NCI-H69 (cell line): ENCODE measurements at regions not wholly inside any gene's neighbourhood (a gene's known extent, or its start where the extent isn't known, plus 50 kb on each side); places are given as distances from the start of the nearest gene placed in this dataset.
A peak's percentile ranks its signal among the peaks of the same experiment; 100 is the strongest.
"Not testable (repeated sequence)": the region's sequence is repeated elsewhere in the genome, so short reads cannot be mapped to it uniquely, and the experiment has no call there.

Experiments
- DNase-seq: peaks from one replicate; lab custom pipeline; 2025; lab: John Stamatoyannopoulos, UW

DNA sequence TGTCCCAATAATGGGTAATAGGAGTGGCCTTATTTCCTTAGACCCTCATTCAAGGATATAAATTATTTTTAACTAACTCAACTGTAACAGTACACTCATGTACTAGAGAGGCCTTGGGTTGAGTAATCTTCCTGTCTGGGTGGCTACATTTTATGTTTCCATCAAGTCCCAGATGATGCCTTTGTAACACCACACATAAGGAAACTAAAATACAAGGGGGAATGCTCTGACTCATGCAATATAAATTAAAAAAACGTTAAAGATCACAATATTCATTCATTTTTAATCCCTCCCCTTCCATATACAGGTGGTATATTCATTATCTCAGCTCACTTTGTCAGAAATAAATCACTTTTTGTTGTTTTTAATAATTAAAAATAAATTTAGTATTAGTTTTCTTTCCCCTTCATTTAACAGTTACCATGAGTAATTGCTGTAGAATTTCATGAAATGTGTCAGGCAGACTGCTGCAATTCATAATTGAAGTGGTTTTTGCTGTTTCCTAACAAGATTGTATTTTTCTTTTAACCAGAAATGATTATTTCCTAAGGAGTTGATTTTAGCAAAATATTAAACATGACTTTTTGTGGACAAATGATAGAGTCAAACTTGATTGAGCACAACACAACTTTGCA, 1403.6 kb downstream of the SUCLG1 start:
- no peak for DNase-seq

DNA sequence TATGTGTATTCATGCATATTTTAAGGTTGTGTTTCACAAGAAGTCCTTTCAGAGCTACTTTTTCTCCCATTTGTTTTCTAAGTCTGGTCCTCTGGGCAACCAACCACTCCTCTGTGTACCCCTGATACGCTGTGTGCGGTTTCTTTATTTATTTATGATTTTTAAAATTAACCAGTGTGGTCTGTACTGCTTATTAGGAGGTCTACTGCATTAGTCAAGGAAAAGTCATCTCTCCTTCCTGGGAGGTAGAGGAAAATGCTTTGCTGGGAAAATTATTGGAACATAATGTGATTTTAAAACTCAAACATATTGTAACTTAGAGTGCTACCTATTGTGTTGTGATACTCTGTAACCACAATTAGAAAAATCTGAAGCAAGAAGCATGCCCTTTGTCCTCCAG, 1404.3 kb downstream of the SUCLG1 start:
- DNase-seq: no peak

DNA sequence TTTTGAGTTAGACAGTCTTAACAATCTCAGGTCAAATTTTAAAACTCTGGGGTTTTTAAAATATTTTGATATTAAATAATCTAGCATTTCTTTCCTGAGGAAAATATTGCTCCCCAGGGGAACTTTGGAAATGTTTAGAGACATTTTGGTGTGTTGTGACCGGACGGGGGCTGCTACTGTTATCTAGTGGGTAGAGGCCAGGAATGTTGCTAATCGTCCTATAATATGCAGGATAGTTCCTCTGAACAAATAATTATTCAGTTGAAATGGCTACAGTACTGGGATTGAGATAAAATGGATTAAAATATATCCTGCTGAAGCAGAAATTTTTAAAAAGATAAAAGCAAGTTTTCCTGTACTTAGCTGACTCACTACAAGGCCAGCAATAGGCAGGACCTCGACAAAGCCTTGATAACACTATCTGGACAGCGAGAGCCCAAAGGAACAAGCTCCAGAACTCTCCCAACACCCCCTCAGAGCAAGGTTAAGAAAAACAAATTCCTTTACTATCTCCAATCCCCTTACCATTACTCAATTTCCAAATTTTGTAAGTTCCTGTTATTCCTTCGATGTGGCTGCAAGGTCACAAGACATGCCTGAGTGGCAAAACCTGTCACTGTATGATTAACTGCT, 1407.4 kb downstream of the SUCLG1 start:
- DNase-seq: no peak

DNA sequence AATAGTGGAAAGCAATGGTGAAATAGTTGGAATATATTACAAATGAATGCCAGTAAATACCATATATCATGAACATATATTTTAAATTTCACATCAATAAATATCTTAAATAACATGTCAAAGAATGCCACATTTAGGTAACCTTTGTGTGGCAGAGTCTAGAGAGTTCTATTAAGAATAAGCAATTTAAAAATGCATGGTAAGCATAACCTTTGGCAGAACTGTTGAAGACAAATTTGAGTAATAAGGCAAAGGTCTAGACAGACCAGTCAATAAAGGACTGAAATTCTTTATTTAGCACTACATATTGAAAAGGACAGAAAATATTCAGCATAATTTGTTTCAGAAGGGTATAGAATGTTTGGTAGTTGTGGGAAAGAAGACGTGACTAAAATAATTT, 1417.0 kb downstream of the SUCLG1 start:
- no peak for DNase-seq

DNA sequence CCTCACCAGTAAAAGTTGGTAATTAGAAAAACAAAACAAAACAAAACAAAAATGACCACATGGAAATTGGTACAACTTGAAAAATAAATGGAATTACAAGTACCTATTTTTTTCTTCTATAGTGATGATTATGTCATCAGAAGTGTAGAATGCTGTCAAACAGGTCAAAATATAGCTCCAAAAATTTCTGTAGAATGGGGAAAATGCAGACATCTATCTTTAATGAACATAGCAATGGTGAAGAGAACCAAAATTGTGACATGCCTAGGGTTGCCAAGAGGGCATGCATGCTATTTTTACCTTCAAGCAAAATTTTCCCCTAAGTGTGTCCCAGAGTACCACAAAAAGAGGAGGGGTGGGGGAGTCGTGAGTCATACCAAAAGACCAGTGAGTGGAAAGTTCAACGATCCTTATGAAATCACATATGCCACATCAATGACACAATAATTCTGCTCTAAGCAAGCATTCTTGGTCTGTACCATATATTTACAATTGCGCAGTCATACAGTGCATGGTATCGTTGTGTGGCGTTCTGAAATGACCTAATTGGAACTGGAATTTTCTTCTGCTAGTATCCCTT, 1436.4 kb downstream of the SUCLG1 start:
- DNase-seq: no peak

DNA sequence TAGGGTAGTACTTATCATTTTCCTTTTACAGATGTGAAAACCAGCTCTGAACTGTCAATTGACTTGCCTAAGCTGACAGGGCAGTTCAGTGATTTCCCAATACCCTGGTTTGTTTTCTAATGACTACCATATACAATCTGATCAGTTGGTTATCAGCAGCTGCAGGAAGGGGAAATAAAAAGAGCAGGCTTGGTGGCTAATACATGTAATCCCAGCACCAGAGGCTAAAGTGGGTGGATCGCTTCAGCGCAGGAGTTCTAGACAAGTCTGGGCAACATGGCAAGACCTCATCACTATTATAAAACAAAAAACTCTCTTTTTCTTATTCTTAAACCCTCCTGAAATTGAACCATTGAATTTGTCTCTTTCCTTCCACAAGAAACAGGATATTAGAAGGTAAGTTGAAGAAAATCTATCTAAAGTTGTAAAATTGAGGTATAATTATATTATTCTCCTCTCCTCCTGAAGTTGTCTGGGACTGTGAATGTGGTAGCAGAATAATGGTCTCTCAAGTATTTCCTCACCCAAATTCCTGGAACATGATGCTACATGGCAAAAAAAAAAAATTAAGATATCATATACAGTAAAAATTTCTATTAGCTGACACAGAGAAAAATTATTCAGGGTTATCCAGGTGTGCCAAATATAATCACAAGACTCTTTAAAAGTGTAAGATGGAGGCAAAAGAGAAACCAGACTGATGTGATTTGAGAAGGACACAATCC, 1441.6 kb downstream of the SUCLG1 start:
- no peak for DNase-seq

DNA sequence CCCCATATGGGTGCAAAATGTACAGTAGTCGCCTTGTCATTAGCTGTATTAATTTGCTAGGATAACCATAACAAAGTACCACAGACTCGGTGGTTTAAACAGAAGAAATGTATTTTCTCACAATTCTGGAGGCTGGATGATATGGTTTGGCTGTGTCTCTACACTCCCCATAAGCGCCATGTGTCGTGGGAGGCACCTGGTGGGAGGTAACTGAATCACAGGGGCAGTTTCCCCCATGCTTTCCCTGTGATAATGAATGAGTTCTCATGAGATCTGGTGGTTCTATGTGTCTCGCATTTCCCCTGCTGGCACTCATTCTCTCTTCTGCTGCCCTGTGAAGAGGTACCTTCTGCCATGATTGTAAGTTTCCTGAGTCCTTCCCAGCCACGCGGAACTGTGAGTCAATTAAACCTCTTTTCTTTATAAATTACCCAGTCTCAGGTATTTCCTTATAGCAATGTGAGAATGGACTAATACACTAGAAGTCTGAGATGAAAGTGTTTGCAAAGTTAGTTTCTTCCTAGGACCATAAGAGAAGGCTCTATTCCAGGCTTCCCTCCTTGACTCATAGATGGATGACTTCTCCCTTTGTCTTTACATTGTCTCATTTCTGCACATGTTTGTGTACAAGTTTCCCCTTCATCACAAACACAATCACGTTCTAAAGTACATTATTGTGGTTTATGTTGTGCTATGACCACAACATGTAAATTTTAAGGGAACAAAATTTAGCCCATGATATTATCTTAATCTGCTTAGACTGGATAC, 1442.6 kb downstream of the SUCLG1 start:
- DNase-seq: no peak

DNA sequence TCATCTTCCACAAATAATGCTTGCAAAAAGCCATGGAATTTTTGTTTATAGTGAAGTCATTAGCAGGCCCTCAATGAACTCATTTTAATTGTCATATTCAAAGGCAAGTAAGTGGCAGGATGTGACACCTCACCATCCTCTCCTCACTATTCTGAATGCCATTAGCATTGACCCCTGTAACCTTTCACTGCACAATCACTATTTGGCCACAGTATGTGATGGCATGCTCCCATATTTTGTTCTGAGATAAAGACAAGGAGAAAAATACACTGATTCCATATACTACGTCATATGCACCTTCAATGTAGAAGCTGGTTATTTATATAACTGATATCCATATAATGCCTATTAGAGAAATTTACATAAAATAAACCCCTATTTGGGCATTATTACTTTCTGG, 1443.2 kb downstream of the SUCLG1 start:
- DNase-seq: no peak

DNA sequence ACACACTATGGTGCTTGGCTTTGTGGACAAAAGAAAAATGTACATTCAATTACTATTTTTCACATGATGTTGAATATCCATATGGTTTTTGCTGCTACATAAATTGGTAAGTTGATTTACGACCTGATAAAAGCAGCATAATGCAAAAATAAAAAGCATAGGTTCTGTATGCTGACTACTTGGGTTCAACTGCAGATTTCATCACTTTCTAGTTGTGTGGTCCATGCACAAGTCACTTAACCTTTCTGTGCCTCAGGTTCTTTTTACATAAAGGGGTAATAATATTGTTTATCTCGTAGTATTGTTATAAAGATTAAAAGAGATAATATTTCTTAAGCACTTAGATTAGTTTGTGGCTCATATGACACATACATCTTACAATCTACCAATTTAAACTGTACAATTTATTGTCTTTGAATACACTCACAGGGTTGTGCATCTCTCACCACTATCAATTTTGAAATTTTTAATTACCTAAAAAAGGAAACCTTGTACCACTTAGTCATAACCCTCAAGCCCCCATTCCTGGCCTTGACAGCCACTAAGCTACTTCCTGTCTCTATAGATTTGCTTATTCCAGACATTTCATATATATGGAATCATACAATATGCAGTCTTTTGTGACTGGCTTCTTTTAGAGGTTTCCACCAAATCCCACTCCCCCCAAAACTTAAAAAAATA, 1443.9 kb downstream of the SUCLG1 start:
- no peak for DNase-seq

DNA sequence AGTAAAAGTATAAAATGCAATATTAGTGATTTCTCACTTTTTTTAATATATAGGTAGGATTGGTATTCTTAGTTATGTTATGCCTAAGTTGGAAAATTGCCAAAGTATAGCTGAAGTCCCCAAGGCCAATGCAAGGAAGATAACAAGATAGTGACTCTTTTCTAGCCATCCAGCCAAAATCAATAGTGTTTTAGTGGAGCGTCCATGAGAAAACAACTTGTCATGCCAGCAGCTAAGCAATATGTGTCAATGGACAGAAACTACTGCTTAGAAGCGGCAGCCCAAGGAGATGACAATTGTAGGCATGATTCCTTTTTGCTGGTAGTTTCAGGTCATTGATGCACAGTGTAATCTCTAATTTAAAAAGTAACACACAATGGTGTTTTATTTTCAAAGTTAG, 1444.6 kb downstream of the SUCLG1 start:
- DNase-seq: no peak

DNA sequence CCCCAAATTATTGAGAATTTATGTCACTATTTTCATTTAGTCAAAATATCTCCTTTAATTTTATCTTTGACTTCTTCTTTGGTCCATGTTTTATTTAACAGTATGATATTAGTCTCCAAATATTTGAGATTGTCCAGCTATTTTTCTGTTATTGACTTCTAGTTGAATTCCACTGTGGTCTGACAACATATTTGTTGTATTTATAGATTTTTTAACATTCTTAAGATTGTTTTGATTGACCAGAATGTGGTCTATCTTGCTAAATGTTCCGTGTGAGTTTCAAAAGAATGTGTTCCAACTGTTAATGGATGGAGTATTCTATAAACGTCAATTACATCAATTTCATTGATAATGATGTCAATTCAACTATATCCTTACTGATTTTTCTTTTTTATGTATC, 1452.1 kb downstream of the SUCLG1 start:
- DNase-seq: no peak

DNA sequence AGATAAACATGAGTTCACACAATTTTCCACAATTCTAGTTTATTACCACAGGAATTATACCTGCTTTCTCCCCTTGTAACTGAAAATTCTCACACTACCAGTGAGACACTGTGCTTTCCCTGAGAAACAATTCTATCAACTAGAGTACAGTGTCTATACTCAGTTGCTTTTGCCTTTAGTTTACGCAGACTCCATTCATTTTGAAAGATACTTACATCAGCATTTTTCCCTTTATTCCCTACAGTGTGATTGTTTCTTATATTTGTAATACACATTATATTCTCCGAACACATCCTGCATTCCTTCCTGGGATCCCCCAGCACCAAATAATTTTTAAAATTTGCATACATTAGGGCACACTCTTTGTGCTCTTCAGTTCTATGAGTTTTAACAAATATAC, 1455.5 kb downstream of the SUCLG1 start:
- DNase-seq: no peak

DNA sequence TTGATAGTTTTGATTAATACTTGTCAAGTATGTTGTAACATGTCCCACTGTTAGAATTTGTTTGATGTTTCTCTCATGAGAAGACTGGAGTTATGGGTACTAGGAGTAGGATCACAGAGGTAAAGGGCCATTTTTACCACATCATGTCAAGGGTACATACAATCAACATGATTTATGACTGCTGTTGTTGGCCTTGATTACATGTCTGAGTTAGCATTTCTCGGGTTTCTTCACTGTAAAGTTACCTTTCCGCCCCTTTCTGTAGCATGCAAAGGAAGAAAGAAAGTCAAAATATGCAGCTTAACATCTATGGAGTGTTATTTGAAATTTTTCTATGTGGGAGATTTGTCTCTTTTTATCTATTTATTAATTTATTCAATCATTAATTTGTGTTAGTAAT, 1456.4 kb downstream of the SUCLG1 start:
- DNase-seq: peak; percentile 0

DNA sequence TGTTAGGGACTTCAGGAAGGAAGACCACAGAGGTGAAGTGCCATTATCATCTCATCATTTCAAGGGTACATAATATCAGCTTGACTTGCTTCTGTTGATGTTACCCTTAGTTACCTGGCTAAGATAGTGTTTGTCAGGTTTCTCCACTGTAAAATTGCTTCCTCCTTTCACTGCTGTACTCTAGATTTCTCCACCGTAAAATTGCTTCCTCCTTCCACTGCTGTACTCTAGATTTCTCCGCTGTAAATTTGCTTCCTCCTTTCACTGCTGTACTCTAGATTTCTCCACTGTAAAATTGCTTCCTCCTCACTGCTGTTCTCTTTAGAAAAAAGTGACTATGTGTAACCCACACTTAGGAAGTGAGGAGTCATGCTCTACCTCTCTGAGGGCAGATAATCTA, 1460.3 kb downstream of the SUCLG1 start:
- no peak for DNase-seq

DNA sequence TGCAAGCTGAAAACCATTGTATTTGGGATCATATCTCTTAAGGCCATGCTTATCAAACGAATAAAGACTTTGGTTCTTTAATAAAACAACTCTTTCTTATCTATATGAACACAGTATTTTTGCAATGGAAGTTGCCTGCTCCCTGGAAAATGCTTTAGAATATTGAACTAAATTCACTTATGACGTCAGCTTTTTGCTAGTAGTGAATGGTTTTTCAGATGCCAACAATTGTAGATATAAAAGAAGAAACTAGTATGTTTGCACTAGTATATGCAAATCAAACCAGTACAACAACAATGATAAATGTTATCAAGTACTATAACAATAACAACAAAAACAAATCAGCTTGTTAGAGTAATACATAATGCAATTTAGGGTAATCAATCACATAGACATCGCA, 1462.9 kb downstream of the SUCLG1 start:
- DNase-seq: no peak

DNA sequence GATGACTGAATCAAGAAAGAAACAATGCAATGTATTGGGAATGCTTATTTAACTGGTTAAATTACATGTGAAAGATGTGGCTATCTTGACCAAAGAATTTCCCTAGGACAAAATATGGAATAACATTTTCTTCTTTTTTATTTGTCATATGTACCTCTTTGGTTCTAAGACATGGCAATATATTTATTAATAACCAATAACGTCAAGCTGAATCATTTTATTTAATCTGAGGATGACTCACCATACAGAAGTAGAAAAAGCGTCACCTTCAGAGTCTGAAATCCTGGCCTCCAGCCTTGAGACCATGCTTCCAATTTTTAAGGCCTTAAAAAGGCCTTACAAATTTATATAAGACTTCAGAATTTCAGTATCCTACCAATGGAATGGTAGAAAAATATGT, 1464.9 kb downstream of the SUCLG1 start:
- no peak for DNase-seq

DNA sequence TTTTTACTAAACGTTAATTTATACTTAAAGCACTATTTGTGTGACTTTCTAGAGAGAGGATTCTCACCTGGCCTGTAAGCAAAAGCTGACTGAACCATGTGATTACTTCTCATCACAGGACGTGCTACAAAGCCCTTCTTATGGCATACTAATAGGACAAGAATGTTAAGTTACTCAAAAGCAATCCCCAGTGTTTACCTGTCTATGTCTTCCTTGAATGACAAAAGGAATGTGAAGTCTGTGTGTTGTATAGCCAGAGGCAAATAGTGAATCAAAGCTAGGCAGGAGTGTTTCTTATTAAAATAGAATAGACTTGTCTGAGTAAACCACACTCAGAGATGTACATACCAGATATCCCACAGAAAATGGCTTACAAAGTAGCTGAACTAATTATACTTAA, 1465.5 kb downstream of the SUCLG1 start:
- no peak for DNase-seq

DNA sequence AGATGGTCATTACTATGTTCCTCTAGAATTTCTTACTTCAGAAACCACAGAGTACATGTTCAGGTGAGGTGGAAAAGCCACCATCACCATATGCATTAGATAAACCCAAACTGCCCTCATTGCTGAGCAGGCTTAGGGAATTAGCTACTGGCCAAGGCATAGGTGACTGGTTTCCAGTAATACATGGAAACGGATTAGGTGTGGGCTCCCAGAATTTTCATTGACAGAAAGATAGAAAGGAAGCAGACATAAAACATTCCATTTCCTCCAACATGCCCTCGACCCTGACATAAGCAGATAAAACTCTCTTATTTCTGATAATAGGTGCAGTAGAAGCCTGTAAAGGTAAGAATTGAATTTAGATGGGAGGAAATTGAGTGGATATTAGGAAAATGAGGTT, 1466.1 kb downstream of the SUCLG1 start:
- no peak for DNase-seq

DNA sequence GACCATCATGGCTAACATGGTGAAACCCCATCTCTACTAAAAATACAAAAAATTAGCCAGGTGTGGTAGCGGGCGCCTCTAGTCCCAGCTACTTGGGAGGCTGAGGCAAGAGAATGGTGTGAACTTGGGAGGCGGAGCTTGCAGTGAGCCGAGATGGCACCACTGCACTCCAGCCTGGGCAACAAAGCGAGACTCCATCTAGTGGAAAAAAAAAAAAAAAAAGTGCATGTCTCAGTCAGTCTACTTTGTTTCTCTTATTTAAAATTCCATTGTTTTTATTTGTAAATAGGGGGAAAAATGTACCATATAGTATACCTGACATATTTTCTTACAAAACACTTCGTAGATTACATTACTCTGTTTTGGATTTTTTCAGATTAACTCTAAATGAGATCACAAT, 1471.4 kb downstream of the SUCLG1 start:
- not testable (repeated sequence) for DNase-seq

DNA sequence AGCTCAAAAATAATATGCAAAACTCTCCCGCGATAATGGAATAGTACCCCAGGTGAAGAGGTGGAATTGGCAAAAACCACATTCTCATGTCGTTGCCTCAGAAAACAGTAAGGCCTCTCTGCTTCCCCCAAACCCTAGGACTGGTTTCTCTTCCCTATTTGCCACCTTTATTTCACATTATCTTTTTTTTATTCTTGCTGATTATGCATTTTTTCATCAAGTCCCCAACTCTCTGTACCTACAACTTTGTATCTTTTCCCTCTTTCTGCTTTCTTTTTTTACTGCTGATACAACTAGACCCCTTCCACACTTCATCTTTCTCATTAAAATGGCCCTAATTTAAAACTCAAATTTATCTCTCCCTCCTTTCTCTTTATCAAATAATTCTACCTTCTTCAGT, 1472.2 kb downstream of the SUCLG1 start:
- DNase-seq: no peak

DNA sequence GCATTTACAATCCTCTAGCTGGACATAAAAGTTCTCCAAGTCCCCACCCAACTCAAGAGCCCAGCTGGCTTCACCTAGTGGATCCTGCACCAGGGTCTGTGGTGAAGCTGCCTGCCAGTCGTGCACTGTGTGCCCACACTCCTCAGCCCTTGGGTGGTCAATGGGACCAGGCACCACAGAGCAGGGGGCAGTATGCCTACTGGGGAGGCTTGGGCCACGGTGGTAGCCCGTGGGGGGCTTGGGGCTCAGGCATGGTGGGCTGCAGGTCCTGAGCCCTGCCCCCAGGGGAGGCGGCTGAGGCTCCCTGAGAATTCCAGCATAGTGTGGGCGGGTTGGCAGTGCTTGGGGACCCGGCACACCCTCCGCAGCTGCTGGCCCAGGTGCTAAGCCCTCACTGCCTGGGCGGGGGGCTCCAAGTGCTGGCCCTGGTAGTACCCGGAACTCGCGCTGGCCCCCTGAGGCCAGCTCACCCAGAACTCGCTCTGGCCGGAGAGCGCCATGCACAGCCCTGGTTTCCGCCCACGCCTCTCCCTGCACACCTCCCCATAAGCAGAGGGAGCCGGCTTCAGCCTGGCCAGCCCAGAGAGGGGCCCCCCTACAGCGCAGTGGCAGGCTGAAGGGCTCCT, 1473.4 kb downstream of the SUCLG1 start:
- no peak for DNase-seq
